ENCODE measurements at regions not wholly inside any gene's neighbourhood (a gene's known extent, or its start where the extent isn't known, plus 50 kb on each side); places are given as distances from the start of the nearest gene placed in this dataset.
A peak's percentile ranks its signal among the peaks of the same experiment; 100 is the strongest.

DNA sequence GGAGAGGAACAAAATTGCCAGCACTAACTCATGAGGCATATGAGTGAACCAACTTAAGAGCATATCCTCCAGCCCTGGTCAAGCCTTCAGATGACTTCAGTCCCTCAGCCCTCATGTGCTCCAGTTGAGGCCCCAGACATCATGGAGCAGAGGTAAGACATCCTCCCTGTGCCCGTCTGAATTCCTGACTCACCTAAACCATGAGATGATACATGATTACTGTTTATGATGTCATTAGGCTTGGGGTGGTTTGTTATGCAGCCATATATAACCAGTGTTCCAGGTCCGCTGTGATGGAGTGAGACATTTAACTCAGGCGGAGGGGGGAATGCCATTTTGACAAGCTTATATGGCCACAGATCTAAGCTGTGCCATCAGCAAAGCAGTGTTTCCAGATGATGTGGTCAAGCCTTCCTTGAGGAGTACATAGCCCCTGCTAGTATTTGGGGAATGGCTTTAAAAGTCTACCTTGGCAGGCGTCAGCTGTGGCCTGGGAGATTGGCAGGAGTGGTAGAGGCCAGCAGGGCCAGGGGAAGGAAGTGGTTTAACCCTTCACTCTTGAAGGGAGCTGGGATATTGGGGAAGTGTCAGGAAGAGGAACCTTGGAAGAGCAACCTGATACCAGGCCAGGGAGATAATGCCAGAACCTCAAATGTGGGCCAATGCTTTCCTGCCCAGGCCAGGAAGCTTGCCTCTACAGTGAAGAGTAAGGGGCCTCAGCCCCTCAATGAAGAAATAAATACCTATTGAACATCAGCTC, 343.0 kb upstream of the PODXL start:
- peak; percentile 46 for DNase-seq (ENCODE audit: low spot score)

DNA sequence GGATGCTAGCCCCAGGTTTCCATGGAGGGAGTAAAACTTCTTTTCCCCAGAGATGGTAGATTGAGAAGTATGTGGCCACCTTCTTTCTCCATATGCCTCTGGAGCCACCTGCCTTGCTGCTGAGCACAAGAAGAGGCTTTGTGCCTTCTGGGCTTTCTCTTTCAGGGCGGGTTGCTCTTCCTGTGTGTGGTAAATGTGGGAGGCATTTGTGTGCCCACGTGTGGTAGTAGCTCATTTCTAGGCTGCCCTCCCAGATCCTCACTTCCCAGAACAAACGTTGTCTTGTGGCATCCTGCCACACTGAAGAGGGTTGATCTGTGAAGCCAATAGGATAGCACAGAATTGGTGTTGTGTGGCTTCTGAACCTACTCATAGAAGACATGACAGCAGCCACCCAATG, 342.0 kb upstream of the PODXL start:
- DNase-seq (ENCODE audit: low spot score) = peak; percentile 76

GRCh38 chr7:131897790-131898165, 341.4 kb upstream of the PODXL start:
- no peak for DNase-seq (ENCODE audit: low spot score)

- DNase-seq (ENCODE audit: low spot score) = peak; percentile 96
Observed at GRCh38 chr7:131897016-131897789, 340.8 kb upstream of the PODXL start.

DNA sequence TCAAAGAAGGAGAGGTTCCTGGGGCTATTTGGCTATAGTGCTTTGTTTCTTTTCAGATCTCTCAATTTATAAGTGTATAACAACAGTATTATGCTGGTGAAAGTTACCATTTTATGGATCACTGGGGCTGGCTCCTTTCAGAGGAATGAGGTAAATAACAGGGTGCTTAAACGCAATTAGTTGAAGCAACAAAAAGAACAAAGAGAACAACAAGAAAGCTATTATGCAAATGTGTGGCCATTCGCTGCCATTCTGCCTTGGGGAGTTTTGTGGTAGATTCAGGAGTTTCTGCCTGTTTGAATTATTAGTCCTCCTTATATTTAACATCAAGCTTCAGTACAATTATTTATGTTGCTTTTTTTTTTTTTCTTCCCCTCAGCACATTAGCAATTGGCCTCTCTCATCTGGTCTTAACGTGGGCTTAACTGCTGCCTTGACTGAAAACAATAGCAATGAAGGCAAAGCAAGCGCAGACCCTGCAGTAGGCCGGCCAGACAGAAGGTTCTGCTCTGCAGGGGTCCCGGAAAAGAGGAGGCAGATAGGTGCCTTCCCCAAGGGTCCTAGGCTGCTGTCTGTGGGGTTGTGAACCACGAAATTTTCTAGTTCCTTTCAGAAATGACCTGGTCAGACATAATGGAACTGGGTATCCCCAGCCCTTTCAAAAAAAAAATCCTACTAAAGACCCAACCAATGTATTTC, 339.9 kb upstream of the PODXL start:
- no peak for DNase-seq (ENCODE audit: low spot score)

GRCh38 chr7:131895541-131896164, 339.2 kb upstream of the PODXL start:
- peak; percentile 99 for DNase-seq (ENCODE audit: low spot score)

DNA sequence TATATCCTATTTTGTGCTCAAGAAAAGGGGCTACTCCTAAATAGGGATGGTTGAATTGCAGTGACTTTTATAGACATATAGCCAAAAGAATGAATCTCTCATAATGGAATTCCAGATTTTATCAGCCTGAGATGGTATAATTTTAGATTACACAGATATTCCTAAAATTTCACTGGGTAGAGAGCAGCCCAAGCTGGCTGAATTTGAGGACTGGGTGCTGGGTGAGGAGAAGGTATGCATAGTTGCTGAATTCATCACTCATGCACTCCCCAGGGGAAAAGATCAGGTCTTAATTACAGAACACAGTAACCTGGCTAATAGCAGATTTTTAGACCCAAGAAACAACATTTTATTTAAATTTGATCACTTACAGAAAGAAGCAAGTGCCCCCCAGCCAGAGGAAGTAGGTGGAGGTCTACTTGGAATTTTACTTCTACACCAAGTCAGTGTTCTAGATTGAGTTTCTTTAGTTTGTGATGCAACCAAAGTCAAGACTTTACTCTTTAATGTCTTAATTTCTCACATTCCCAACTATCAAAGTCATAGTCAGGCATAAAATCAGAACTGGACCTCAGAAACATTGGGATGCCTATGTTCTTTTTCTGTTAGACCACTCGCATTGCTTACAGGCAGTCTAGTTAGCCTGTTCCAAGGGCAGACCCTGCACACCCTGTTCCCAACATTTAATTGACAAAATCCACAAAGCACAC, 337.4 kb upstream of the PODXL start:
- no peak for DNase-seq (ENCODE audit: low spot score)

- no peak for DNase-seq (ENCODE audit: low spot score)
Observed at GRCh38 chr7:131890176-131890575, 333.7 kb upstream of the PODXL start.

DNA sequence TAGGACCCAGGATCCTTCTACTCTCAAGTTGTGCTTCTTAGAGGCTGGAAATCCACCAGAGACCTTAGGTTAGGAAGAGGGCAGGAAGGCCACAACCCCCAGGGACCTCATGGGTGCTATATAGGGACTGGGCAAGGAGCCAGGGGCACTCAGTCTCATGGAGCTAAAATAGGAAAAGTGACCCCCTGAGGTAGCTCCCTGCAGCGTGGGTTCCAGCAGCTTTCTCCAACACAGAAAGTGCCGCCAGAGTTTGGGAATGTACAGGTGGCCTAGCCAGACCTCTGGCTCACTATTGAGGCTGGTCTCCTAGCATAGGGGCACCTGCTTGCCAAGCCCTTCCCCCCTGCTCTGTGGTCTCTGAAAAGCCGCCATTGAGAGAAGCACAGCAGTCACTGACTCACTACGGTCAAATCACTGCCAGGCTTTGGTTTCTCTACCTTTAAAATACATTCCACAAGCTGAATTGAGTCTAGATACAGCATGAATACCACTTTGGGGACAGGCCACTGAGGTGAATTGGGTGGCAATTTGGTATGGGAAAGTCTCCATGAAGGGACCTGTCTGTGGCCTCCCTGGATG, 333.2 kb upstream of the PODXL start:
- DNase-seq (ENCODE audit: low spot score) = peak; percentile 51

- DNase-seq (ENCODE audit: low spot score) = no peak
Observed at GRCh38 chr7:131883769-131884168, 327.3 kb upstream of the PODXL start.

- DNase-seq (ENCODE audit: low spot score) = no peak
Observed at GRCh38 chr7:131883196-131883595, 326.8 kb upstream of the PODXL start.

DNA sequence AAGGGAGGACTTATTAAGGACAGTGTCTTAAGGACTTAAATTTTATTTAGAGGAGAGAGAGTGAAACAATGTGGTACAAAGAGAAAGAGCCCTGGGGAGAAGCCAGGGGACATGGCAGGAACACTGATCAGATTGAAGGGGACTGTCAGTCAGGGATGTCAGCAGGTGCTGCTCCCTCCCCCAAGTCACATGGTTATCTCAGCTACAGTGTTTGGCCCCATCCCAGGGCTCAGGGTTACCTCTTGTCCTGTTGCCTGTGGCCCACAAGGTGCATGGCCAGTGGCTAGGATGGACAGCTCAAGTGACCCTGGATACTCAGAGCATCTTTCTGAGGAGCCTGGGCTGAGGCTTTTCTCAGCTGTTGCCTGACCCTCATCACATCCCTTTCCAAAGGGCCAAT, 325.9 kb upstream of the PODXL start:
- no peak for DNase-seq (ENCODE audit: low spot score)

DNA sequence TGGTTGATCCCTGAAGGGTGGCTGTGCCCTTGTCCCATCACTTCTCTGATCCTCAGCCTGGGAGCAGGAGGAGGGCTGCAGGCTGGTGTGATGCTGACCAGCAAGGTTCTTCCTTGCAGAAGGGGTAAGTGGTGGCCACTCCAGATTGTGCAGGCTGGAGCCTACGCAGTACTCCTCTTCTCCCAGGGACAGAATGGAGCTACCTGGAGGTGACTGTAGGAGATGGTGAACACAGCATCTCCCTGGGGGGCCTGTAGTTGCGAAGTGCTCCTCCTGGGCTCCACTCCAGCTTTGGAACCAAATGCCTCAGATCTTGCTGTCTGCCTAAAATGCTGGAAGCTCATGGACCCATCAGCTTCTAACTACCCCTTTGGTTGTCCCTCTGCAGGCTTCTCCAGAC, 323.6 kb upstream of the PODXL start:
- no peak for DNase-seq (ENCODE audit: low spot score)

- DNase-seq (ENCODE audit: low spot score) = no peak
Observed at GRCh38 chr7:131879424-131879823, 323.0 kb upstream of the PODXL start.

GRCh38 chr7:131878777-131879176, 322.3 kb upstream of the PODXL start:
- DNase-seq (ENCODE audit: low spot score) = no peak

- no peak for DNase-seq (ENCODE audit: low spot score)
Observed at GRCh38 chr7:131873581-131873980, 317.2 kb upstream of the PODXL start.

- no peak for DNase-seq (ENCODE audit: low spot score)
Observed at GRCh38 chr7:131869986-131870385, 313.6 kb upstream of the PODXL start.

- no peak for DNase-seq (ENCODE audit: low spot score)
Observed at GRCh38 chr7:131869169-131869844, 312.9 kb upstream of the PODXL start.

GRCh38 chr7:131867461-131867860, 311.0 kb upstream of the PODXL start:
- no peak for DNase-seq (ENCODE audit: low spot score)

DNA sequence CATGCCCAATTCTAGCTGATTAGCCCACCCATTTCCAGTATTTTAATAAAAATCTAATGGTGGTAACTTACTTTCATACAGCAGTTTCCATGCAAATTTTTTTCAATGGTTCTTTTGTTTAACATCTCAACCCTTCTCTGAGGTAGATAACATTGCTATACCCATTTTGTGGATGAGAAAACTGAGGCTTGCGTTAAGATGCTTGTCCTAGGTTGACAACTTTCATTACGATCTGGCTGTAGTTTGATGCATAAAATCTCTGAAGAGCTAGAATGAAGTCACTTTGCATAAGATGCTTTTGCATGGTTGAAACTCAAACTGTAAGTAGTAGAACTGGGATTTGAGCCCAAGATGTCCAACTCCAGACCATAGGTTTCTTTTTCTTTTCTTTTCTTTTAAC, 309.5 kb upstream of the PODXL start:
- DNase-seq (ENCODE audit: low spot score) = no peak

All from A172 (cell line).